Neural cell (in vitro differentiated cells): ENCODE measurements at regions not wholly inside any gene's neighbourhood (a gene's known extent, or its start where the extent isn't known, plus 50 kb on each side); places are given as distances from the start of the nearest gene placed in this dataset.

Source experiments
- H2AFZ ChIP-seq: fragments of 200-600, 300-800 bp; sonication (generic), shearing (Covaris generic); 2 replicates; pipeline ENCODE4 v1.6.0; 2014; ENCODE audit warnings: low read depth, mild to moderate bottlenecking, antibody characterized with exemption, low read length, moderate library complexity
- H3F3A ChIP-seq: fragments of 200-600 bp; shearing (Covaris generic); 2 replicates; pipeline ENCODE4 v1.6.1; 2016; ENCODE audit warnings: mild to moderate bottlenecking, moderate library complexity, mixed read lengths, antibody characterized with exemption, low read length; ENCODE audit not compliant: insufficient read depth, poor library complexity, severe bottlenecking
- H3K27ac ChIP-seq: fragments of 200-600, 300-800 bp; sonication (generic), shearing (Covaris generic); 2 replicates; pipeline ENCODE4 v1.5.1; 2014; ENCODE audit warnings: mild to moderate bottlenecking, low read length, moderate library complexity
- H3K27me3 ChIP-seq: fragments of 300-800, 200-600 bp; sonication (generic), shearing (Covaris generic); 2 replicates; pipeline ENCODE4 v1.6.0; 2014; ENCODE audit warnings: mild to moderate bottlenecking, low read depth, low read length, moderate library complexity; ENCODE audit not compliant: insufficient read depth
- H3K36me3 ChIP-seq: fragments of 300-800, 200-600 bp; sonication (generic), shearing (Covaris generic); 2 replicates; pipeline ENCODE4 v1.5.1; 2014; ENCODE audit warnings: mild to moderate bottlenecking, antibody characterized with exemption, low read length, moderate library complexity; ENCODE audit not compliant: insufficient read depth
- H3K4me2 ChIP-seq: fragments of 300-800, 200-600 bp; sonication (generic), shearing (Covaris generic); 2 replicates; pipeline ENCODE4 v1.6.0; 2014; ENCODE audit warnings: mild to moderate bottlenecking, low read length
- H3K4me3 ChIP-seq: fragments of 300-800, 200-600 bp; sonication (generic), shearing (Covaris generic); 2 replicates; pipeline ENCODE4 v1.5.1; 2014; ENCODE audit warnings: mild to moderate bottlenecking, low read length, moderate library complexity
- H3K79me2 ChIP-seq: fragments of 200-600 bp; shearing (Covaris generic); replicated peaks from 2 replicates; pipeline ENCODE4 v1.6.0; 2014; ENCODE audit warnings: mild to moderate bottlenecking, low read length, moderate library complexity; ENCODE audit not compliant: insufficient read depth
- H3K9ac ChIP-seq: fragments of 300-800, 200-600 bp; sonication (generic), shearing (Covaris generic); 2 replicates; pipeline ENCODE4 v1.6.1; 2016; ENCODE audit warnings: mild to moderate bottlenecking, low read length, mixed read lengths
- H3K9me2 ChIP-seq: fragments of 200-600 bp; shearing (Covaris generic); 2 replicates; pipeline ENCODE4 v1.6.1; 2016; ENCODE audit warnings: mild to moderate bottlenecking, low read length, mixed read lengths; ENCODE audit not compliant: insufficient read depth
- H3K9me3 ChIP-seq: fragments of 200-600, 300-800 bp; sonication (generic), shearing (Covaris generic); 2 replicates; pipeline ENCODE4 v1.6.1; 2016; ENCODE audit warnings: mild to moderate bottlenecking, mixed run types, low read length, moderate library complexity, mixed read lengths
- H4K20me1 ChIP-seq: fragments of 200-600 bp; shearing (Covaris generic); 2 replicates; pipeline ENCODE4 v1.6.1; 2016; ENCODE audit warnings: mild to moderate bottlenecking, mixed run types; ENCODE audit not compliant: insufficient read depth
- CTCF ChIP-seq: fragments of 450-650 bp; IDR thresholded peaks from 2 replicates; pipeline ENCODE4 v1.5.1; 2014; ENCODE audit warnings: antibody characterized with exemption, mild to moderate bottlenecking, moderate library complexity; ENCODE audit not compliant: poor library complexity, severe bottlenecking
- EP300 ChIP-seq: fragments of 450-650 bp; conservative IDR thresholded peaks from 2 replicates; pipeline ENCODE4 v1.6.1; 2014; ENCODE audit warnings: antibody characterized with exemption, mild to moderate bottlenecking, moderate library complexity; ENCODE audit not compliant: poor library complexity, severe bottlenecking
- EZH2 ChIP-seq: fragments of 200-600, 300-800 bp; shearing (Covaris generic), sonication (generic); IDR thresholded peaks from 2 replicates; pipeline ENCODE4 v1.6.1; 2014; ENCODE audit warnings: antibody characterized with exemption, low read length, borderline replicate concordance, mild to moderate bottlenecking; ENCODE audit not compliant: insufficient read depth, poor library complexity, severe bottlenecking
- MXI1 ChIP-seq: fragments of 450-650 bp; conservative IDR thresholded peaks from 2 replicates; pipeline ENCODE4 v1.6.1; 2014; ENCODE audit warnings: antibody characterized with exemption, mild to moderate bottlenecking; ENCODE audit not compliant: poor library complexity, severe bottlenecking
- POLR2AphosphoS5 ChIP-seq: IDR thresholded peaks from 2 replicates; pipeline ENCODE4 v1.6.1; 2012
- RAD21 ChIP-seq: fragments of 450-650 bp; conservative IDR thresholded peaks from 2 replicates; pipeline ENCODE4 v1.6.1; 2014; ENCODE audit warnings: antibody characterized with exemption, mild to moderate bottlenecking, moderate library complexity
- REST ChIP-seq: IDR thresholded peaks from 2 replicates; pipeline ENCODE4 v1.6.1; 2012; ENCODE audit warnings: borderline replicate concordance
- SMC3 ChIP-seq: fragments of 450-650 bp; conservative IDR thresholded peaks from 2 replicates; pipeline ENCODE4 v1.6.1; 2014; ENCODE audit warnings: antibody characterized with exemption, mild to moderate bottlenecking, moderate library complexity; ENCODE audit not compliant: poor library complexity
- TAF1 ChIP-seq: IDR thresholded peaks from 2 replicates; pipeline ENCODE4 v1.6.1; 2012; ENCODE audit warnings: low read depth

GRCh38 chr21:28799926-28800325, 192.8 kb downstream of the LTN1 start:
- H3K36me3 ChIP-seq = no peaks in the 10 kb centered on the region
- no peak overlapping the region for H3K9ac ChIP-seq
- TF ChIP-seq TAF1 = no peak
- no peak for TF ChIP-seq CTCF
- TF ChIP-seq REST = no peak
- no peak for TF ChIP-seq POLR2AphosphoS5
- TF ChIP-seq EZH2 = no peak
- no peak for TF ChIP-seq RAD21
- TF ChIP-seq MXI1 = no peak
- TF ChIP-seq SMC3 = no peak
- no peak for TF ChIP-seq EP300
- no peaks in the 10 kb centered on the region for H4K20me1 ChIP-seq
- H3K4me3 ChIP-seq = no peak overlapping the region
- H3K79me2 ChIP-seq = no peaks in the 10 kb centered on the region
- no peak overlapping the region for H3K27ac ChIP-seq
- H3K9me3 ChIP-seq = no peaks in the 10 kb centered on the region
- no peaks in the 10 kb centered on the region for H3F3A ChIP-seq
- H3K4me2 ChIP-seq = no peak overlapping the region
- no peak overlapping the region for H2AFZ ChIP-seq
- H3K27me3 ChIP-seq = no peaks in the 10 kb centered on the region
- H3K9me2 ChIP-seq = no peaks in the 10 kb centered on the region

- Histone ChIP-seq H3K4me3 (no peak overlapping the region), H3K9ac (no peak overlapping the region), H3K4me2 (no peak overlapping the region), H3F3A (no peaks in the 10 kb centered on the region), H3K36me3 (no peaks in the 10 kb centered on the region), H3K79me2 (no peaks in the 10 kb centered on the region), H3K27ac (no peak overlapping the region), H2AFZ (no peak overlapping the region), H3K9me3 (no peaks in the 10 kb centered on the region), H3K9me2 (no peaks in the 10 kb centered on the region), H4K20me1 (no peaks in the 10 kb centered on the region), H3K27me3 (no peaks in the 10 kb centered on the region)
- TF ChIP-seq POLR2AphosphoS5 = no peak
- TF ChIP-seq TAF1 = no peak
- no peak for TF ChIP-seq REST
- no peak for TF ChIP-seq CTCF
- TF ChIP-seq MXI1 = no peak
- TF ChIP-seq EP300 = no peak
- TF ChIP-seq RAD21 = no peak
- TF ChIP-seq SMC3 = no peak
- no peak for TF ChIP-seq EZH2
Measured at GRCh38 chr21:28798798-28799197, 193.9 kb downstream of the LTN1 start.
